K562 (cell line): ENCODE measurements at regions not wholly inside any gene's neighbourhood (a gene's known extent, or its start where the extent isn't known, plus 50 kb on each side); places are given as distances from the start of the nearest gene placed in this dataset.

Source experiments
- ATF1 ChIP-seq, 2 experiments: fragments of 450-650 bp in 1 of 2; IDR thresholded peaks; 2 replicates each; pipeline ENCODE4 v1.6.1; 2016; ENCODE audit warnings: missing compliant biosample characterization in 1 of 2, missing genetic modification characterization in 1 of 2
- BHLHE40 ChIP-seq: IDR thresholded peaks from 2 replicates; pipeline ENCODE4 v1.6.1; 2011; ENCODE audit warnings: low read length, improper control_type of control experiment
- BRCA1 ChIP-seq, 2 experiments: fragments of 450-650 bp in 1 of 2; sonication (generic) in 1 of 2; formaldehyde crosslinking in 1 of 2; IDR thresholded peaks; 2 replicates each; pipeline versions ENCODE4 v1.5.0 to v1.6.1; 2017 to 2020; ENCODE audit warnings: mild to moderate bottlenecking in 1 of 2, missing genetic modification reagents in 1 of 2
- ETV1 ChIP-seq: fragments of 450-650 bp; conservative IDR thresholded peaks from 2 replicates; pipeline ENCODE4 v1.6.1; 2016; ENCODE audit warnings: missing genetic modification characterization, control low read depth, low read depth, missing compliant biosample characterization
- FOXJ2 ChIP-seq: fragments of 200-800 bp; sonication (Bioruptor generic); IDR thresholded peaks from 2 replicates; pipeline ENCODE4 v1.6.1; 2016; ENCODE audit warnings: missing genetic modification characterization, missing compliant biosample characterization
- GABPA ChIP-seq: fragments of 200-800 bp; sonication (Bioruptor generic); conservative IDR thresholded peaks from 2 replicates; pipeline ENCODE4 v1.6.1; 2016; ENCODE audit warnings: low read depth, missing genetic modification characterization, missing compliant biosample characterization
- GATA2 ChIP-seq: sonication (generic); formaldehyde crosslinking; IDR thresholded peaks from 2 replicates; pipeline ENCODE4 v1.4.0; 2020; ENCODE audit warnings: mild to moderate bottlenecking, missing genetic modification reagents
- HMGN3 ChIP-seq: IDR thresholded peaks from 2 replicates; pipeline ENCODE4 v1.6.1; 2011; ENCODE audit warnings: borderline replicate concordance, low read depth, mild to moderate bottlenecking, mixed read lengths, low read length; ENCODE audit not compliant: insufficient read length; ENCODE audit errors: extremely low read depth
- JUN ChIP-seq, 2 experiments: sonication (generic) in 1 of 2; formaldehyde crosslinking in 1 of 2; IDR thresholded peaks; 2 replicates each; pipeline versions ENCODE4 v1.6.1 to v1.8.0; 2012 to 2022; ENCODE audit warnings: borderline replicate concordance in 2 of 2, mild to moderate bottlenecking in 2 of 2, improper control_type of control experiment in 1 of 2, low read depth in 1 of 2, low read length in 1 of 2, missing genetic modification reagents in 1 of 2
- KLF1 ChIP-seq: fragments of 450-650 bp; IDR thresholded peaks from 2 replicates; pipeline ENCODE4 v1.6.1; 2016; ENCODE audit warnings: missing genetic modification characterization, missing compliant biosample characterization
- L3MBTL2 ChIP-seq: fragments of 450-650 bp; IDR thresholded peaks from 2 replicates; pipeline ENCODE4 v1.6.1; 2016; ENCODE audit warnings: mild to moderate bottlenecking, moderate library complexity
- MEIS2 ChIP-seq: fragments of 450-650 bp; IDR thresholded peaks from 2 replicates; pipeline ENCODE4 v1.6.1; 2014; ENCODE audit warnings: mild to moderate bottlenecking; ENCODE audit not compliant: partially characterized antibody
- NBN ChIP-seq: fragments of 450-650 bp; IDR thresholded peaks from 2 replicates; pipeline ENCODE4 v1.6.1; 2016; ENCODE audit warnings: low read depth, mild to moderate bottlenecking
- NFIC ChIP-seq: fragments of 450-650 bp; IDR thresholded peaks from 2 replicates; pipeline ENCODE4 v1.6.1; 2017; ENCODE audit warnings: mild to moderate bottlenecking, inconsistent platforms
- NR1H2 ChIP-seq: sonication (generic); formaldehyde crosslinking; IDR thresholded peaks from 2 replicates; pipeline ENCODE4 v1.4.0; 2020; ENCODE audit warnings: mild to moderate bottlenecking, missing genetic modification reagents
- PHF8 ChIP-seq: fragments of 200-600 bp; sonication (generic); IDR thresholded peaks from 2 replicates; pipeline ENCODE4 v1.6.1; 2012; ENCODE audit warnings: mixed run types, mild to moderate bottlenecking, inconsistent platforms, low read length, moderate library complexity, borderline replicate concordance
- POLR2G ChIP-seq: fragments of 200-400 bp; formaldehyde crosslinking; IDR thresholded peaks from 2 replicates; pipeline ENCODE4 v1.6.1; 2017; ENCODE audit warnings: low read depth, mild to moderate bottlenecking, antibody characterized with exemption, low read length, moderate library complexity
- RBM14 ChIP-seq: fragments of 200-400 bp; formaldehyde crosslinking; IDR thresholded peaks from 2 replicates; pipeline ENCODE4 v1.6.1; 2018; ENCODE audit warnings: low read depth, mild to moderate bottlenecking, low read length, moderate library complexity, borderline replicate concordance; ENCODE audit not compliant: insufficient read depth
- RBM17 ChIP-seq: fragments of 200-400 bp; formaldehyde crosslinking; IDR thresholded peaks from 2 replicates; pipeline ENCODE4 v1.6.1; 2017; ENCODE audit warnings: low read depth, mild to moderate bottlenecking, low read length, borderline replicate concordance
- TAF9B ChIP-seq: fragments of 450-650 bp; IDR thresholded peaks from 2 replicates; pipeline ENCODE4 v1.6.1; 2018; ENCODE audit warnings: mild to moderate bottlenecking; ENCODE audit not compliant: partially characterized antibody
- TCF3 ChIP-seq: sonication (generic); formaldehyde crosslinking; IDR thresholded peaks from 2 replicates; pipeline ENCODE4 v1.4.0; 2020; ENCODE audit warnings: mild to moderate bottlenecking, missing genetic modification reagents
- TEAD4 ChIP-seq, 2 experiments: sonication (generic) in 1 of 2; formaldehyde crosslinking in 1 of 2; IDR thresholded peaks; 2 replicates each; pipeline versions ENCODE4 v1.6.1 to v1.8.0; 2012 to 2022; ENCODE audit warnings: borderline replicate concordance in 1 of 2, inconsistent platforms in 1 of 2, low read length in 1 of 2, mild to moderate bottlenecking in 1 of 2, missing genetic modification reagents in 1 of 2
- ZNF282 ChIP-seq: sonication (generic); formaldehyde crosslinking; IDR thresholded peaks from 2 replicates; pipeline ENCODE4 v1.8.1; 2023; ENCODE audit warnings: missing genetic modification reagents
- ZNF444 ChIP-seq: fragments of 250-450 bp; sonication (Bioruptor Pico); IDR thresholded peaks from 2 replicates; pipeline ENCODE4 v1.4.0; 2020; ENCODE audit warnings: mild to moderate bottlenecking, moderate library complexity
- ZNF583 ChIP-seq: fragments of 250-450 bp; sonication (Bioruptor Pico); IDR thresholded peaks from 2 replicates; pipeline ENCODE4 v1.4.0; 2020
- TF ChIP-seq, protein P1 (sequence below): fragments of 250-450 bp; sonication (Bioruptor Pico); IDR thresholded peaks from 2 replicates; pipeline ENCODE4 v1.8.0; 2021; ENCODE audit warnings: borderline replicate concordance, mild to moderate bottlenecking, moderate library complexity; ENCODE audit not compliant: poor library complexity, severe bottlenecking
- TF ChIP-seq, protein P2 (sequence below): sonication (generic); IDR thresholded peaks from 2 replicates; pipeline ENCODE4 v1.6.1; 2016

DNA sequence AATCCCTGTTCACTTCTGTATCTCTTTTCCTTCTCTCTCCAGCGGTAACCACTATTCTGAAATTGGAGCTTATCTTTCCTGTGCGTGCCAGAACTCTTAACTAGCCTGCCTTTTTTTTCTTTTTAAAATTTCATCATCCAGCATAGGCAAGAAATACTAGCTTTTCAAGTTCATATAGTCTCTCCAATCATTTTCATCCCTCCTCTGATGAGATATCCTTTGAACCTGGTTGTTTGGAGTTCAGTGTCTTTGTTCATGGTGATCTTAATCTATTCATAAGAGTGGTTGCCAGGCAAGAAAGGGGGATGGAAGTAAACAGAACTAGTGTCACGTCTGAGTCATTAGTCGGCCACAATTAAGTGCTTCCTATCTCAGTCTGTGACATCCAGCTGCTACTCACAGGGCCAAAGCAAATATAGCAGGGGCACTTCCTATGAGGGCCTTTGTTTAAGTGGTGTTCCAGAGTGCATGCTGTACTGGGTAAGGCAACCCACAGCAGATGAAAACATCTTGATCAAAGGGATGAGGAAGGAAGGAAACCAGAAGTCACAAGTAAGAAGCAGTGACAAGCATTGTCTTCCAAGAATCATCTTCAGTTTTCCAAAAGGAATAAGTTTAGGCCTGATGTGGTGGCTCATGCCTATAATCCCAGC, 56.4 kb upstream of the XIAP start (continued):
- TF ChIP-seq GATA2 (CRISPR knock-in tag) (peak; percentile 86), JUN (IDR thresholded peaks at IDR 0.05; ENCODE audit: borderline replicate concordance, low read depth, low read length) (peak; percentile 86; the same call in 1 of the 2 replicates), JUN (CRISPR knock-in tag; IDR thresholded peaks at IDR 0.05; ENCODE audit: borderline replicate concordance) (no peak), ZNF583 (no peak), BHLHE40 (peak; percentile 56), ZNF444 (CRISPR knock-in tag) (peak; percentile 92), NR1H2 (CRISPR knock-in tag) (no peak), BRCA1 (IDR thresholded peaks at IDR 0.05) (no peak), BRCA1 (CRISPR knock-in tag; IDR thresholded peaks at IDR 0.05) (no peak), MEIS2 (peak; percentile 94), POLR2G (no peak), RBM14 (no peak), KLF1 (tag) (no peak), TAF9B (peak; percentile 41), NFIC (peak; percentile 63), ATF1 (CRISPR knock-in tag; IDR thresholded peaks at IDR 0.05) (no peak), ATF1 (tag; IDR thresholded peaks at IDR 0.05) (peak; percentile 77), ETV1 (tag) (peak; percentile 50), TCF3 (CRISPR knock-in tag) (peak; percentile 88), FOXJ2 (tag) (peak; percentile 98), PHF8 (no peak), HMGN3 (no peak), ZNF282 (CRISPR knock-in tag) (no peak), GABPA (tag) (peak; percentile 55), NBN (peak; percentile 38; the same call in 1 of the 2 replicates), RBM17 (no peak), TEAD4 (IDR thresholded peaks at IDR 0.05; ENCODE audit: low read length) (peak; percentile 92), TEAD4 (CRISPR knock-in tag; IDR thresholded peaks at IDR 0.05; ENCODE audit: borderline replicate concordance) (no peak), L3MBTL2 (peak; percentile 58)
- TF ChIP-seq, protein P1, sequence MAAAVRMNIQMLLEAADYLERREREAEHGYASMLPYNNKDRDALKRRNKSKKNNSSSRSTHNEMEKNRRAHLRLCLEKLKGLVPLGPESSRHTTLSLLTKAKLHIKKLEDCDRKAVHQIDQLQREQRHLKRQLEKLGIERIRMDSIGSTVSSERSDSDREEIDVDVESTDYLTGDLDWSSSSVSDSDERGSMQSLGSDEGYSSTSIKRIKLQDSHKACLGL (CRISPR knock-in tag), result no peak
- TF ChIP-seq, protein P2, sequence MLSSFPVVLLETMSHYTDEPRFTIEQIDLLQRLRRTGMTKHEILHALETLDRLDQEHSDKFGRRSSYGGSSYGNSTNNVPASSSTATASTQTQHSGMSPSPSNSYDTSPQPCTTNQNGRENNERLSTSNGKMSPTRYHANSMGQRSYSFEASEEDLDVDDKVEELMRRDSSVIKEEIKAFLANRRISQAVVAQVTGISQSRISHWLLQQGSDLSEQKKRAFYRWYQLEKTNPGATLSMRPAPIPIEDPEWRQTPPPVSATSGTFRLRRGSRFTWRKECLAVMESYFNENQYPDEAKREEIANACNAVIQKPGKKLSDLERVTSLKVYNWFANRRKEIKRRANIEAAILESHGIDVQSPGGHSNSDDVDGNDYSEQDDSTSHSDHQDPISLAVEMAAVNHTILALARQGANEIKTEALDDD, result peak; percentile 94
